ENCODE measurements at regions not wholly inside any gene's neighbourhood (a gene's known extent, or its start where the extent isn't known, plus 50 kb on each side); places are given as distances from the start of the nearest gene placed in this dataset.

- Histone ChIP-seq H3K9me3 (replicated peaks; ENCODE audit: insufficient read depth, low read length) (no peaks in the 10 kb centered on the region), H3F3A (ENCODE audit: insufficient read depth, low read length) (no peaks in the 10 kb centered on the region), H3K36me3 (replicated peaks; ENCODE audit: insufficient read depth, low read length) (no peaks in the 10 kb centered on the region), H3K9me2 (replicated peaks; ENCODE audit: insufficient read depth, low read length) (no peaks in the 10 kb centered on the region), H3K79me2 (ENCODE audit: low read length) (no peaks in the 10 kb centered on the region), H3K4me2 (ENCODE audit: low read depth, low read length) (no peak overlapping the region), H3K9ac (ENCODE audit: low read length) (no peak overlapping the region), H4K20me1 (ENCODE audit: insufficient read depth, low read length) (no peaks in the 10 kb centered on the region), H3K4me3 (ENCODE audit: low read length) (no peak overlapping the region), H3K27ac (ENCODE audit: low read length) (no peak overlapping the region), H3K4me1 (ENCODE audit: low read length) (no peaks in the 10 kb centered on the region), H3K27me3 (replicated peaks; ENCODE audit: insufficient read depth, low read length) (no peaks in the 10 kb centered on the region), H2AFZ (ENCODE audit: low read length) (no peak overlapping the region)
- no peak for DNase-seq
- TF ChIP-seq EZH2 (optimal IDR thresholded peaks at IDR 0.05; ENCODE audit: low read depth, low read length) (no peak), CTCF (IDR thresholded peaks at IDR 0.05; ENCODE audit: low read length) (no peak), EZH2phosphoT487 (IDR thresholded peaks at IDR 0.05; ENCODE audit: low read length) (no peak)
Measured at GRCh38 chr2:123364243-123364896, 660.7 kb upstream of the CNTNAP5 start.

GRCh38 chr2:123366239-123366837 lies 658.7 kb upstream of the CNTNAP5 start:
- Histone ChIP-seq H3K9me2 (replicated peaks; ENCODE audit: insufficient read depth, low read length) (no peaks in the 10 kb centered on the region), H3K9ac (ENCODE audit: low read length) (no peak overlapping the region), H3K27me3 (replicated peaks; ENCODE audit: insufficient read depth, low read length) (no peaks in the 10 kb centered on the region), H3K4me1 (ENCODE audit: low read length) (no peaks in the 10 kb centered on the region), H3K4me2 (ENCODE audit: low read depth, low read length) (no peak overlapping the region), H3K79me2 (ENCODE audit: low read length) (no peaks in the 10 kb centered on the region), H4K20me1 (ENCODE audit: insufficient read depth, low read length) (no peaks in the 10 kb centered on the region), H2AFZ (ENCODE audit: low read length) (no peak overlapping the region), H3K36me3 (replicated peaks; ENCODE audit: insufficient read depth, low read length) (no peaks in the 10 kb centered on the region), H3F3A (ENCODE audit: insufficient read depth, low read length) (no peaks in the 10 kb centered on the region), H3K4me3 (ENCODE audit: low read length) (no peak overlapping the region), H3K9me3 (replicated peaks; ENCODE audit: insufficient read depth, low read length) (no peaks in the 10 kb centered on the region), H3K27ac (ENCODE audit: low read length) (no peak overlapping the region)
- TF ChIP-seq CTCF (IDR thresholded peaks at IDR 0.05; ENCODE audit: low read length) (no peak), EZH2phosphoT487 (IDR thresholded peaks at IDR 0.05; ENCODE audit: low read length) (no peak), EZH2 (optimal IDR thresholded peaks at IDR 0.05; ENCODE audit: low read depth, low read length) (no peak)
- no peak for DNase-seq

GRCh38 chr2:123370186-123370585 lies 654.9 kb upstream of the CNTNAP5 start:
- H3K27me3 ChIP-seq (replicated peaks; ENCODE audit: insufficient read depth, low read length): no peaks in the 10 kb centered on the region
- no peaks in the 10 kb centered on the region for H4K20me1 ChIP-seq (ENCODE audit: insufficient read depth, low read length)
- no peaks in the 10 kb centered on the region for H3K9me3 ChIP-seq (replicated peaks; ENCODE audit: insufficient read depth, low read length)
- no peak overlapping the region for H3K4me3 ChIP-seq (ENCODE audit: low read length)
- H3K36me3 ChIP-seq (replicated peaks; ENCODE audit: insufficient read depth, low read length): no peaks in the 10 kb centered on the region
- TF ChIP-seq CTCF (IDR thresholded peaks at IDR 0.05; ENCODE audit: low read length) (no peak), EZH2phosphoT487 (IDR thresholded peaks at IDR 0.05; ENCODE audit: low read length) (no peak), EZH2 (optimal IDR thresholded peaks at IDR 0.05; ENCODE audit: low read depth, low read length) (no peak)
- no peak overlapping the region for H3K27ac ChIP-seq (ENCODE audit: low read length)
- H3K9me2 ChIP-seq (replicated peaks; ENCODE audit: insufficient read depth, low read length): peaks cover 3% of the 10 kb centered on the region; the same call in 1 of the 2 replicates
- no peak overlapping the region for H3K4me2 ChIP-seq (ENCODE audit: low read depth, low read length)
- H3K4me1 ChIP-seq (ENCODE audit: low read length): no peaks in the 10 kb centered on the region
- no peak overlapping the region for H2AFZ ChIP-seq (ENCODE audit: low read length)
- H3K9ac ChIP-seq (ENCODE audit: low read length): no peak overlapping the region
- DNase-seq: no peak
- no peaks in the 10 kb centered on the region for H3K79me2 ChIP-seq (ENCODE audit: low read length)
- H3F3A ChIP-seq (ENCODE audit: insufficient read depth, low read length): no peaks in the 10 kb centered on the region
